ENCODE measurements at regions not wholly inside any gene's neighbourhood (a gene's known extent, or its start where the extent isn't known, plus 50 kb on each side); places are given as distances from the start of the nearest gene placed in this dataset.
A peak's percentile ranks its signal among the peaks of the same experiment; 100 is the strongest.

DNA sequence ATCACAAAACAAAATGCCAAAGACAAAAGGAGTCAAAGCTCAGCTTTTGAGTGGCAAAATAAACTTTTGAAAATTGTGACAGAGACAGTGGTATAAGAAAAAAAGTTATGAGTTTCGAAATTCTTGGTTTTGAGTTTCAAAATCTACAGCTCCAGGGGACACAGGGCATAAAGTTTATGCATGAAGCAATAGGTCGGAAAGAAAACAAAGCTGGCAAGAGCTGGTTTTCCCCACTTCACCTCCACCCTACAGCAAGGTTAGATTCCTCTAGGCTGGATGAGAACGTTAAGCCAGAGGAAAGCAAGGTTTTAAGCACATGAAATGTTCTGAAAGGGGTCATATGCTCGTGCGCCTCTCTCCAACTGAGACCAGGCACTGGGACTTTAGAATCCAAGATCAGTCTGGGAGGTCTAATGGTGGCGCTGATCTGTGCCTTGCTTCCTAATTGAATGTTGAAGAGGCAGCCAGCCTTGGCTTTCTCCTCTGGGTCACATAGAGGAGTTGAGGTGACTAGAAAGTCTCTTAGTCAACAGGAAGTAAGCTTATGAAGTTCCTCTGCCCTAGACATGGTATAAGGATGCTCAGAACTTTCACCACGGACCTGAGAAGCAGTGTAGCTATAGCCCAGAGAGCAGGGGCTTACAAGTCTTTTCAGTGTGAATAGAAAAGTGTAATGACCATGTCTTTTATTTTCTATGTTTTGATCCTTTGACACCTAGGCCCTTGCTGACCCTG lies 167.7 kb upstream of the DMAC1 start:
- peak overlapping the region; percentile 10 for H3K27ac Mint-ChIP-seq
- 91 to 93% methylated on average over 7 of the region's 7 CpGs for WGBS, 2 experiments (ENCODE audit: insufficient coverage in 1 of 2, insufficient read length in 1 of 2)

DNA sequence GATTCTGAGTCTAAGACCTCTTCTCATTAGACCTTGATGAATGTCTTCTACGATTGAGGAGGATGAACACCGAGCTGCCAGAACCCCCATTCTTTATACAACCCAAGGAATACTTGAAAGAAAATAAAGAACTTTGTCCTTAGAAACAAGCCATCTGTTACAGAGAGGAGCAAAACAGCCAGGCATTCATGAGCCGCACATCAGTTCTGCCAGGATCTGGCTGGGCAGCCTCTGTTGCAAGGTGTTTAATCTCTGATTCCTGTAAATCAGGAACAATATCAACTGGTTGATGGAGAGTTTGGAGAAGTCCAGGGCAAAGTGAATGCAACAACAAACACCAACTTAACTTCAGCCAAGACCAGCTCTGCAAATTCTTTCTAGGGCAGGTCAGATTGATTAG lies 165.5 kb upstream of the DMAC1 start:
- 96 to 97% methylated on average over 3 of the region's 3 CpGs for WGBS, 2 experiments (ENCODE audit: insufficient coverage in 1 of 2, insufficient read length in 1 of 2)
- H3K27ac ChIP-seq (ENCODE audit: low read depth, low read length) = no peak overlapping the region
- Mint-ChIP-seq H3K4me3 (no peak overlapping the region), H3K9me3 (no peaks in the 10 kb centered on the region), H3K27me3 (ENCODE audit: insufficient read depth) (no peaks in the 10 kb centered on the region), H3K36me3 (ENCODE audit: low read depth) (no peaks in the 10 kb centered on the region), H3K27ac (no peak overlapping the region), H3K4me1 (peaks cover 17% of the 10 kb centered on the region)
- no peak for TF ChIP-seq CTCF (conservative IDR thresholded peaks at IDR 0.05)
- no peak overlapping the region for H3K9ac ChIP-seq (ENCODE audit: extremely low read depth, low read length, poor library complexity, severe bottlenecking)
- peaks cover 8% of the 10 kb centered on the region for H3K4me1 ChIP-seq (ENCODE audit: control insufficient read depth, insufficient read depth, low read length)
- H3K36me3 ChIP-seq (ENCODE audit: control insufficient read depth, insufficient read depth, low read length) = no peaks in the 10 kb centered on the region
- DNase-seq = no peak
- no peak overlapping the region for H3K4me3 ChIP-seq (ENCODE audit: low read length)
- no peaks in the 10 kb centered on the region for H3K27me3 ChIP-seq (ENCODE audit: control insufficient read depth, insufficient read depth, low read length, poor library complexity, severe bottlenecking)
- H3K9me3 ChIP-seq (ENCODE audit: control insufficient read depth, low read length) = no peaks in the 10 kb centered on the region

More for the DNA sequence above, 167.7 kb upstream of the DMAC1 start:
- no peak for TF ChIP-seq CTCF (conservative IDR thresholded peaks at IDR 0.05)
- H3K36me3 Mint-ChIP-seq (ENCODE audit: low read depth) = no peaks in the 10 kb centered on the region
- Histone ChIP-seq H3K4me1 (ENCODE audit: control insufficient read depth, insufficient read depth, low read length) (no peaks in the 10 kb centered on the region), H3K27ac (ENCODE audit: low read depth, low read length) (no peak overlapping the region), H3K36me3 (ENCODE audit: control insufficient read depth, insufficient read depth, low read length) (no peaks in the 10 kb centered on the region), H3K9me3 (ENCODE audit: control insufficient read depth, low read length) (no peaks in the 10 kb centered on the region), H3K27me3 (ENCODE audit: control insufficient read depth, insufficient read depth, low read length, poor library complexity, severe bottlenecking) (no peaks in the 10 kb centered on the region), H3K4me3 (ENCODE audit: low read length) (no peak overlapping the region), H3K9ac (ENCODE audit: extremely low read depth, low read length, poor library complexity, severe bottlenecking) (no peak overlapping the region)
- H3K9me3 Mint-ChIP-seq = no peaks in the 10 kb centered on the region
- H3K4me1 Mint-ChIP-seq = peaks cover 2% of the 10 kb centered on the region
- DNase-seq = no peak
- no peaks in the 10 kb centered on the region for H3K27me3 Mint-ChIP-seq (ENCODE audit: insufficient read depth)
- no peak overlapping the region for H3K4me3 Mint-ChIP-seq

GRCh38 chr9:7963026-7963425 lies 163.4 kb upstream of the DMAC1 start:
- Mint-ChIP-seq H3K27me3 (ENCODE audit: insufficient read depth) (no peaks in the 10 kb centered on the region), H3K4me3 (no peak overlapping the region), H3K9me3 (no peaks in the 10 kb centered on the region), H3K4me1 (peaks cover 17% of the 10 kb centered on the region), H3K36me3 (ENCODE audit: low read depth) (no peaks in the 10 kb centered on the region), H3K27ac (no peak overlapping the region)
- Histone ChIP-seq H3K27ac (ENCODE audit: low read depth, low read length) (no peak overlapping the region), H3K9ac (ENCODE audit: extremely low read depth, low read length, poor library complexity, severe bottlenecking) (no peak overlapping the region), H3K36me3 (ENCODE audit: control insufficient read depth, insufficient read depth, low read length) (no peaks in the 10 kb centered on the region), H3K9me3 (ENCODE audit: control insufficient read depth, low read length) (no peaks in the 10 kb centered on the region), H3K4me1 (ENCODE audit: control insufficient read depth, insufficient read depth, low read length) (peaks cover 18% of the 10 kb centered on the region), H3K27me3 (ENCODE audit: control insufficient read depth, insufficient read depth, low read length, poor library complexity, severe bottlenecking) (no peaks in the 10 kb centered on the region), H3K4me3 (ENCODE audit: low read length) (no peak overlapping the region)
- TF ChIP-seq CTCF (conservative IDR thresholded peaks at IDR 0.05) = no peak
- WGBS, 2 experiments (ENCODE audit: insufficient coverage in 1 of 2, insufficient read length in 1 of 2) = 86 to 93% methylated on average over 5 of the region's 5 CpGs
- DNase-seq = no peak
